Stimulated activated CD8-positive, alpha-beta memory T cell treated with anti-CD3 and anti-CD28 coated beads, Interleukin-7, amount 100 ng/mL, for 4 hours (primary cell): ENCODE measurements at regions not wholly inside any gene's neighbourhood (a gene's known extent, or its start where the extent isn't known, plus 50 kb on each side); places are given as distances from the start of the nearest gene placed in this dataset.

ENCODE experiments used
- DNase-seq, 2 donors: peaks; one replicate each; pipeline ENCODE4 v3.0.0-alpha.2; 2020; ENCODE audit warnings: low read depth in 2 of 2

DNA sequence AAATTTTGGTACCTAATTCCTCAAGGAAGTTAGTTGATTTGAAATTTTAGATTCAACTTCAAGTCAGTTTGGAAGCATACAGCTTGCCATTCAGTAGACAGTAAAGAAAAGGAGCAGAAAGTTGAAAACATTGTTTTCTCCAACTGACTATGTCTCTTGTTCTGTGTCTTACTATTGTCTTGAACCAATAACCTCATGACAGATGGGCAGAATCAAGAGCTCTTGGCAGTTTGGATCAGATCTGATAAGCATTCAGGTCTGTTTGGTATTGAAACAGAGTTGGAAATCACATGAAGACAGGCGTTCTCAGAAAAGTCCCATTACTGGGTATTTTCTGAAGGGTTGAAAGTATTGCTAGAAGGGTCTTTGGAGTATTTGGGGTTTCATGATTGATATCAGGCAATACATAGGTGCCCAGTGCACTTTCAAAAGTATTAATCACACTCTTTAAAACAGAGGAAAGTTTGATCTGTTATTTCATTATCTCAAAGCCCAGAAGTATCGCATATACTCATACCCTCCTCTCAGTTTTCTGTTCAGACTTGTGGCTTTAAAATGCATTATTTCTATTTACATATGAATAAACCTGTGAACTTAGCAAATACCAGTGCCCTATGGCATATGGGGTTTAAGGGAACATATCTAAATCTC lies 428.4 kb upstream of the ZEB2 start:
- DNase-seq = no peak

GRCh38 chr2:144947709-144948037 lies 427.8 kb upstream of the ZEB2 start:
- DNase-seq = no peak

DNA sequence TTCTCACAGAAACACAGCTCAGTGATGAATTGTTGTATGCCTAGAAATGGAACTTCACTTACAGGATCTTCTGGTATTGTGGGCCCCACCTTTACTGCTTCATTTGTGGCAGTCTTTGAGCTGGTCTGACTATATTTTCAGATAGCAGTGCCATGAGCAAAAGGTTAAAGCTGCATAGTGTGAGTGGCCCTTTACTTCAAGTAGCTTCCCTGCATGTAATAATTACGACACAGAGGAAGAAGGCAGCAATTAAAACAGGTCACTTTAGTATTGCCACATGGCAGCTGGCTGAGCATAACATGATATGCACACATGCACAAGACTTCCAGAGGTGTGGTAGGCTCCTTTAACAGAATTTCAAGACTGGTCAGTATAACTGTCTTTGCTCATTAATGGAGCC lies 426.3 kb upstream of the ZEB2 start:
- no peak for DNase-seq

- no peak for DNase-seq
Measured at GRCh38 chr2:144944546-144945220, 424.8 kb upstream of the ZEB2 start.

DNA sequence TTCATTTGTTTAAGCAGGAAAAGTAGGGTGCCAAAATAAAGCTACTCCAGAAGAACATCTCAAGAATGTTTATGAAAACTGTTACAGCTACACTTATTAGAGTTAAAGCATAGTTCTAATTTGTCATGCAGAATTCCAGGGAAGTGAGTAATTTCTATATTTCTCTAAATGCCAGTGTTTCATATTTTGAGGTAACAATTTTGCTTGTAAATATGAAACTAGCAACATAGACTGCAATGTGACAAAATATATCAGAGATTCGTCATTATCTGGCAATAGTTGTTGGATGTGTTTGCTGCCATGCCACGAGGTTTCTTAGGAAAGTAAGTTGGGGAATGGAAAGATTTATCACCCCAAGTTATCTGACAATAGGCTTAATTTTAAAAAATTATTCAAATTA lies 424.1 kb upstream of the ZEB2 start:
- no peak for DNase-seq

DNA sequence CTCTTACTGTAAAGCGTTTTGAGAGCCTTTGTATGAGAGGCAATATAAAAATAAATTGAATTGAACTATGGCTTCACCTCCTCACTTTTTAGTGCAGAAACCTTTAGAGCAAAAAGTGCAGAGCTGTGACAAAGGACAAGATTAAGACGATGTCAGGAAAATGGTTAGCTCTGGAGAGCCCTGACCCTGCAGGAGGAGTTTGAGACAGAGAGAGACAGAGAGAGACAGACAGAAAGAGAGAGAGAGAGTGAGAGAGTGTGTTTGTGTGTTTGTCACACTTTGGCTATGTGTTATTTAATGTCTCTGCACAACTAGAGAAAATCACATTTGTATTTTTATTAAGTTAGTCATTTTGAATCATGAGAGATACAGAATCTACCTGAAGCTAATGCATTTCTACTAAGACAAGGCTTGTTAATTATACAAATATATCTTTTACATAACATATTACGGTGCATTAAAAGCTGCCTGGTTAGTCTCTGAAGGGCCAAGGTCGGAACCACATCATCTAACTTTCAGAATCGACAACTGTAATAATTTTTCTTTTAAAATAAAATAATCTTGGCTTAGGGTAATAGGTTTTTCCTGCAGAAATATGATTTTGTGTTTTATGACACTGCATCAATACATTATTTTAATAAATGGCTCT lies 423.5 kb upstream of the ZEB2 start:
- DNase-seq = no peak

DNA sequence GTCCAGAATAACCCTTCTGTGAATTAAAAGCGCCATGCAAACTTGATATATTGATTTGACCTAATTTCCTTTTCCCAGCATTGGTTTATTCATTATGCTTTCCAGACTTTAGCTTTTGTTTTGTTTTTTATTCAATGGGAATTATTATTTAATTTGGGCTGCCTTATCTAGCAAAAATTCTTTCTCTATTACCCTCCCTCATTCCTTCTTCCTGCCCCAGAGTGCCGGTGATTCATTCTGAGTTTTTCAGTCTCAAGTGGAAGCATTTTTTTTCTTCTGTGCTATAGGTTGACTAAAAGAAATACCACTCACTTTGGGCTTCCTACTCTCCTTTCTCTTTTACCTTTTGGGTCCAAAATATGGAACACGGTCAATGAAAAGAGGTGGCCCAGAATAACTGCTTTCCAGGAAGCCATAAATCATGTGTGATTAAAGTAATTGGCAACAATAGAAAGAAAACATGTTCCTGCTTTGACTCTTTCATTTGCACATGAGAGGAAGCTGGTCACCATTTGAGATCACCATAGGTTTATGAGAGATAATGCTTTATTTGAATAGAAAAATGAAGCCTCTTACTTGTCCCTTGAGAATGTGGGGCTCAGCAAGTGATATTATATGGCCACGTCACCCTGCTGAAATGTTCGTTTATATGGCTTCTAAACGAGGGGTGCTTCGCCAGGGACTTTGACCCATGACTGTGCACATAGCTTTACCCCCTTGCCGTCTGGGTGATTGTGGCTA lies 422.8 kb upstream of the ZEB2 start:
- no peak for DNase-seq

DNA sequence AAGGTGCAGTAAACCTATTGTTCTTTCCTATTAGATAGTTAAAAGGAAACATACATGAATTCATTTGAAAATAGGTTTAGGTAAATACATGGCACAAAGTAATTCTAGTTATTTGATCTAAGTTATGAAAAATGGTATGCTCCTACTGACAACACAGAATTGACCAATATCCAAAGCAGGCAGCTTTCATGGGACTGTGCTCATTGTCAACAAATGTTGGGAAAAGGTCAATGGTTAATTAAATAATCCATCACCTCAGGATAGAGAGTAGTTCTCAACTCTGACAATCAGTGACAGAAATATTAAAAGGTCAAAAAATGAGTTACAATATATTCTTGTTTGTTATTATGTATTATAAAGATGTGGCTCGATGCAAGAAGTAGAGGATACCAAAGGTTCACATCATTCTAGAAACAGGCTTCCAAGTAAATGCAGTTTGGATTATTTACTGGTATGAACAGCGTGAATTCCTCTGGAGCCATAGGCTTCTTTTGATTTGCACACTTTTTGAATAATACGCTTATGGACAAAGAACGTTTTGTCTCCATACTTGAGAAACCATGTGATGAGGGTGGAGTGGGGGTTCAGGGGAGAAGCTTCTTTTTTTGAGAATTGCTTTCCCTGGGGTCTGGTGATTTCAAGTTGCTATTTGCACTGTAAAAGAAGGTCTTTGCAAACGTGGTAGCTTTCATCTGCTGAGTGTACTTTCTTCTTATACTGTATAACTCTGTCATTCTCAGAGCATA lies 422.0 kb upstream of the ZEB2 start:
- no peak for DNase-seq

DNA sequence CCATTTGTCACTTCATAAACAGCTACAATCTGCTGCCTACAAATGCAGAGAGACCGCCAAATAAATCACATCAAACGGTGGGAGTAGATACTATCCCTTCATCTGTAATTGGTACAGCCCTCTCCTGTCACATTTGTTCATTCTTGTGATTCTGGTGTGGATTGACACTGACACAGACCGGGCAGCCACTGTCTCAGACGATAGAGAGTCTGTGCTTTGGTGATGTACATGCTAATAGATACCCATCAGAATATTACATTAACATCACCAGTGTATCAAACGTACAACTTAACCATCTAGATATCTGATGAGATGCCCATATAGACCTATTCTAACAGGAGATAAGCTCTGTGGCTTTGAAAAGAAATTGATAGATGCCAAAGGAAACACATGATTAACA lies 419.7 kb upstream of the ZEB2 start:
- no peak for DNase-seq

- DNase-seq = no peak
Measured at GRCh38 chr2:144937910-144938709, 418.2 kb upstream of the ZEB2 start.

DNA sequence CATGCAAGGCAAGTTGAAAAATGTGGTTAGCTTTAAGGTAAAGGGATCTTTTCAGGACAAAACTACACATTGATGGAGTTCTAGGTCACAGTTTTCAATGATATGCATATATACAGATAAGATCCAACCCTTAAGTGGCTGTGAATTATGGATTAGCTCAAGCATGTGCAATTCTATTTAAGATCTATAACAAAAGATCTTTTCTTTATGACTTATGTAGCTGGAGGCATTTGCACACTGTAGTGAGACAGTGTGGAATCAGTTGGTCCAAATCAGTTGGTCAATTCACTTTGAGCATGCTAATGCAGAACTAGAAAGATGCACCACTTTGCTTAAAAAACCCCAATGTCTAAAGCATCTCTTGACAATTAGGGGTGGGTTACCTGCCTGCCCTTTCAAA lies 417.1 kb upstream of the ZEB2 start:
- no peak for DNase-seq

DNA sequence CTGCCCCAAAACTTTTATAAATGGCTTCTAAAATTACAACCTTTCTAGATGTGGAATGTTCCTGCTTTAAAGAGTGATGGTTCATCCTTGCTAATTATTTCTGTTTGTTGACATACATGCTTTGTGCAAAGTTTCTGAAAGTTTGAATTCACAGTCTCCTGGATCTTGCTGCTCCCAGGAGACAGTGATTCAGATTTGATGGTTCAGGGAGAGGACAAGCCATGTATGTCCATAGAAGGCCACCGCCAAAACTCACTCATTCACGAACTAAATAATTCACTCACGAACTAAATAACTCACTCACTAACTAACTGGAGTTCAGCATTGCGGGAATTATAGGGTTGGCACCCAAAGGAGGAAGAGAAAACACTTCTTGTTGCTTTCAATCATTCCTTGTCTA lies 416.5 kb upstream of the ZEB2 start:
- DNase-seq = no peak

GRCh38 chr2:144935736-144936135 lies 415.8 kb upstream of the ZEB2 start:
- no peak for DNase-seq

DNA sequence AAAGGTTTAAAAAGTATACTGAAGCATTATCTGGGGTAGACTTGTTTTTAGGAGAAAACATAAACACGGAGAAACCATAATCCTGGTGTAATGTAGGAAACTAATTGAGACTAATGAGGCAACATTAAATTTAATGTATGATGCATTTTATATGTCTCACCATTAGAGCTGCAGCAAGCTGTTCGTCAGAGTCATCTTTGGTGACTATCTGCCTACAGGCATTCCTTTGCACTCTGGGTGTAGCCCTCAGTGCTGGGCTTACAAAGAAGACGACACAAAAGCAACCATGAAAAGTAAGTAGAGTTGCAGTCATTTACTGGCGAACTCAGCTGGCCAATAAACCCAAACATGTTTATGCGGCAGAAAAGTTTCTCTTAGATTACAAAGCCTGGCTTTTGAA lies 415.3 kb upstream of the ZEB2 start:
- DNase-seq = no peak

GRCh38 chr2:144931960-144932359 lies 412.0 kb upstream of the ZEB2 start:
- DNase-seq = no peak

- DNase-seq = no peak
Measured at GRCh38 chr2:144931480-144931879, 411.6 kb upstream of the ZEB2 start.

- no peak for DNase-seq
Measured at GRCh38 chr2:144927429-144927828, 407.5 kb upstream of the ZEB2 start.

- no peak for DNase-seq
Measured at GRCh38 chr2:144925886-144926285, 406.0 kb upstream of the ZEB2 start.

DNA sequence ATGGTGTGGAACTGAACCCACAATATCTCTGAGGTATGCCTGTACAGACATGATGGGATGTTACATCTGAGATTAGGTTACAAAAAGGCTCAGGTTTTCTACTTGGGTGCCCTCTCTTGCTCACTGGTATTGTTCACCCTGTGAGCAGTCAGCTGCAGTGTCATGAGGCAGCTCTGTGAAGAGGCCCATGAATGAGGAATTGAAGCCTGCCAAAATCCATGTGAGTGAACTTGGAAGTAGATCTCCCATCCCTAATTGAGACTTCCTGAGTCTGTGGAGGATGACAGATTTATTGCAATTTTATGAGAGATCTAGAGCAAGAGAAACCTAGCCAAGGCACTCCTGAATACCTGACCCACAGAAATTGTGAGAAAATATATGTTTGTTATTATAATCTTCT lies 404.9 kb upstream of the ZEB2 start:
- no peak for DNase-seq

- no peak for DNase-seq
Measured at GRCh38 chr2:144922519-144922918, 402.6 kb upstream of the ZEB2 start.
